ENCODE measurements at regions not wholly inside any gene's neighbourhood (a gene's known extent, or its start where the extent isn't known, plus 50 kb on each side); places are given as distances from the start of the nearest gene placed in this dataset.
"Not testable (repeated sequence)": the region's sequence is repeated elsewhere in the genome, so short reads cannot be mapped to it uniquely, and the experiment has no call there.

GRCh38 chr1:10914056-10914455 is 98.4 kb upstream of the TARDBP start:
- no peak for DNase-seq

DNA sequence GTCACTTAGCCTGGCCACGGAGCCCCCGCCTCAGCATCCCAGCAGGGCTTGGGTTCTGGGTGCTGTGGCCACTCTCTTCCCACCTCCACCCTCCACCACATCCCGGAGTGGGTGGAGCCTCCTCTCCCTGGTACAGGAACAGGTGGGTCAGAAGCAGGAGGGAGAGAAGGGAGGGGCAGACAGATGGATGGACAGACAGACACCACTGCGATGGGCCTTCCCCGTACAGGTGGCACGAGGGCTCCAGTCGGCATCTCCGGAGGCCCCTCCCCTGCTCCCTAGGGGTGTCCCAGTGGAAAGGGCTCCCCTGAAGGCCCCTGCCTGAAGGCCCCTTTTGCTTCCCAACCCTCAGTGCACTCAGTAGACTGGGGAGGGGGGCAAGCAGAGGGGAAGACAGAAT is 96.9 kb upstream of the TARDBP start:
- DNase-seq: no peak

DNA sequence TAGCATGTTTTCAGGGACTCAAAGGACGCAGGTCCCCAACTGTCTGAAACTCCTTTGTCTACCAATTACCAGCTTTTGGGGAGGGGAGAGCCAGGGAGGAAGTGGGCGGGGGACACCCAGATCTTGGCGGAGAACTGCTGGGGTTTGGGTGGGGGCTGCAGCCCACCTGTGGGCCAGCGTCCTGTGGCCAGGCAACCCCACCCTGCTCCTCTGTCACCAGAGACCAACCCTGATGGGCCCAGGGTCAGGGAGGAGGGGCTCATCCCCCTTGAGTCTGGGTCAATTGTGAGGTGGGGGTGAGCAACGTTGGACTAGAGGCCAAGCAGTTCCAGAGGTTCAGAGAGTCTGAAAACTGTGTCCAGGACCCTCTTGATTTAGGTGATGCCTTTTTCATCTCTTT is 96.1 kb upstream of the TARDBP start:
- no peak for DNase-seq

DNA sequence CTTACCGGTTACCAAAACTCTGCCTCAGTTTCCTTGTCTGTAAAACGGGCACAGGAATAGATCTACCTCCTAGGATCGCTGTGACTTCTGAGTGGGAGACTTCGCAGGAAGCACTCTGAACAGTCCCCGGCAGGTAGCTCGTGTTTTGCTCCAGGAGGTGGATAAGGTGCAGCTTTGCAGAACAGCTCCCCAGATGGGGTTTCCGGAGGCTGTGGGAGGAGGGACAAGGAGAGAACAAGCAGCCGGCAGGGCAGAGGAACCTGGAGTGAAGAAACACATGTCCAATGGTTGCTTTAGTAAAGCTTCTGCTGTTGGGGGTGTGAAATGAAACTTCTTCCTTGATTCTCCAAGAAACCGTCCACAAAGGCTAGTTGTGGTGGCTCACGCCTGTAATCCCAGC is 95.5 kb upstream of the TARDBP start:
- DNase-seq: no peak

DNA sequence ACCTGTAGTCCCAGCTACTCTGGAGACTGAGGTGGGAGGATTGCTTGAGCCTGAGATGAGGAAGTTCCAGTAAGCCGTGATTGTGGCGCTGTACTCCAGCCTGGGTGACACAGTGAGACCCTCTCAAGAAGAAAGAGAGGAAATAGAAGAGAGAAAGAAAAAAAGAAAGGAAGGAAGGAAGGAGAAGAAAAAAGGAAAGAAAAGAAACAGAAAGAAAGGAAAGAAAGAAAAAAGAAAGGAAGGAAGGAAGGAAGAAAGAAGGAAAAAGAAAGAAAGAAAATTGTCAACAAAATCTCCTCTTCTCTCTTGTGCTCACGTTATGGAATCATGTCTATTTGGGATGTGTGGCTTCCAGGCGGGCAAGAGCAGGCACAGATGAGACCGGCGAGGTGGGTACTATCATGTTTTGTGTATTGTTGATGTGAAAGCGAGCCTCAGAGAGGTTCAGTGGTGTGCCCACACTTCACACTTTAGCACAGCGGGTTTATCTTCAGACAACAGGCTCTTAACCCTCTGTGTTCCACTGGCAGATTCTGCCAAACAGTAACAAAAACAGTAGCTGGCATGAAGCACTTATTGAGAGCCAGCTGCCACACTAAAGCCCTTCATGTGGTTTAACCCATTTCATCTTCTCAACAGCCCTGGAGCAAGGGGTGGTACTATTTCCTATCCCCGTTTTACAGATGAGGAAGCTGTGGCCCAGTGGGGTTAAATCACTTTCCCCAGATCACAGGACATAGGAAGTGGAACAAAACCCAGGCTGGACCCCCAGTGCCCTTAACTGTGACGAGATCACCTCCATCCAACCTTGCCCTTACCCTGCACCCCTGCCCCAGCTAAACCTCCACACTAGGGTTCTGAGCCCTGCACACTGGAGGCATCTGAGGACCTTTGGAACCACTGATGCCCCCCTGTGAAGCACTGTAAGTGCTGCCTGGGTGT is 94.7 kb upstream of the TARDBP start:
- DNase-seq: no peak

DNA sequence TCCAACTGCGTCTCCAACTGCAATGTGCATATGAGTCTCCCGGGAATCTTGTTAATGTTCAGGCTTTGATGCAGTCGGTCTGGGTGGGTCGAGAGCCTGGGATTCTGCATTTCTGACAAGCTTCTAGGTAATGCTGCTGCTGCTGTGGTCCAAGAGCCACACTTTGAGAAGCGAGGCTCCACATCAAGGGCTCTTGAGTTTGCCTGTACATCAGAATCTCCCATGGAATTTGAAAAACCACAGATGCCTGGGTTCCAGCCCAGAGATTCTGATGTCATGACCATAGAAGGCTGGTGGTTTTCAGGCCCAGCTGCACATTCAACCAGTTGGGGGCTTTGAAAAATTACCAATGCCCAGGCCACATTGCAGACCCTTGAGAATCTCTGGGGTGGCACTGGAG is 93.9 kb upstream of the TARDBP start:
- no peak for DNase-seq

DNA sequence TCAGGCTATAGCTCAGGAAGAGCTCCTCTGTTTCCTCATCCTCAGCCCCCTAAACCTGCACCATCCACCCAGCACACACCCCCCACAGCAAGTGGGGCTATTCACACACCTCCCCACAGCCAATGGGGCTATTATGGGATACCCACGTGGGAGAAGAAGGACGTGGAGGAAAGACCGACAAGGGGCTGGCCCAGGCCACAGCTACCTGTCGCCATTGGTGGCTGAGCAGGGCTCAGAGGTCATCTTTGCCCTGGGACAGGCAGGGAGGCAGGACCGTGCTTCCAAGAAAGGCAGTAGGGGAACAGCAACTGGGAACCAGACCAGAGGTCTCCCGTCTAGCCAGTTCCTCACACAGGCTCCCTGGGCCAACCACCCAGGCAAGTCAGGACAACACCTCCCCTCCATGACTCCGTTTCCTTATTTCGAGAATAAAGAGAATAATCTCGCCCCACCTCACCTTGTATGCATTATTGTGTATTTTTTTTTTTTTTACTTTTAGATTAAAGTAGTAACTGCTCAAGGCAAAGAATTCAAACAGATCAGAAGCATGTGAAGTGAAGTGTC is 92.3 kb upstream of the TARDBP start:
- DNase-seq: no peak

DNA sequence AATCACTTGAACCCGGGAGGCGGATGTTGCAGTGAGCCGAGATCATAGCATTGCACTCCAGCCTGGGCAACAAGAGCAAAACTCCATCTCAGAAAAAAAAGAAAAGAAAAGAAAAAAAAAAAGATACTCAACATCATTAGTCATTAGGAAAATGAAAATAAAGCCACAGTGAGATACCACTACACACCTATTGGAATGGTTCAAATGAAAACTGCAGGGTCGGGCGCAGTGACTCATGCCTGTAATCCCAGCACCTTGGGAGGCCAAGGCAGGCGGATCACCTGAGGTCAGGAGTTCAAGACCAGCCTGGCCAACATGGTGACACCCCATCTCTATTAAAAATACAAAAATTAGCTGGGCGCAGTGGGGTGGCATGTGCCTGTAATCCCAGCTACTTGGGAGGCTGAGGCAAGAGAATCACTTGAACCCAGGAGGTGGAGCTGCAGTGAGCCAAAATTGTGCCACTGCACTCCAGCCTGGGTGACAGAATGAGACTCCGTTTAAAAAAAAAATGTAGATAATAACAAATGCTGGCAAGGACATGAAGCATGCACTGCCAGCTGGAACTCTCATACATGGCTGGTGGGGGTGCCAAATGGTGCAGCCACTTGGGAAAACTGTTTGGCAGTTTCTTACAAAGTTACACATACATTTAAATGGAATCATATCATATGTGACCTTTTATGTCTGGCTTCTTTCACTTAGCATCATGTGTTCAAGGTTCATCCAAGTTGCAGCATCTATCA is 90.0 kb upstream of the TARDBP start:
- DNase-seq: not testable (repeated sequence)

GRCh38 chr1:10924030-10924429 is 88.4 kb upstream of the TARDBP start:
- no peak for DNase-seq

DNA sequence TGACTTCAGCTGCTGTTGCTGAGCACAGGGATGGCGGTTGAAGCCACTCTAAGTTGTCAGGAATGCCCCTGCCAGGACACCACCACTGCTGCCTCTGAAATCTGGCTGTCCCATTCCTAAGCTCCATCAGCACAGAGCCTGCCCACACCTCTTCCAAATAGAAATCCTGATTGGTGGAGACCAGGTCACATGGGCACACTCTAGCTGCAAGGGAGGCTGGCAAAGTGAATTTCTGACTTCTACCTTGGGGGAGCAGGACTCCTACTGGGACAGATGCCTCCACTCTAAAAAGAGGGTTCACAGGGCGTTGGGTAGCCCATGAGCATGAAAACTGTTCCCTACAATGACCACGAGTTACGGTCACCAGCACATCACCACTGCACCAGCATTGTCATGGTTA is 83.8 kb upstream of the TARDBP start:
- no peak for DNase-seq

- no peak for DNase-seq
These were observed 80.4 kb upstream of the TARDBP start for GRCh38 chr1:10932088-10932487.

DNA sequence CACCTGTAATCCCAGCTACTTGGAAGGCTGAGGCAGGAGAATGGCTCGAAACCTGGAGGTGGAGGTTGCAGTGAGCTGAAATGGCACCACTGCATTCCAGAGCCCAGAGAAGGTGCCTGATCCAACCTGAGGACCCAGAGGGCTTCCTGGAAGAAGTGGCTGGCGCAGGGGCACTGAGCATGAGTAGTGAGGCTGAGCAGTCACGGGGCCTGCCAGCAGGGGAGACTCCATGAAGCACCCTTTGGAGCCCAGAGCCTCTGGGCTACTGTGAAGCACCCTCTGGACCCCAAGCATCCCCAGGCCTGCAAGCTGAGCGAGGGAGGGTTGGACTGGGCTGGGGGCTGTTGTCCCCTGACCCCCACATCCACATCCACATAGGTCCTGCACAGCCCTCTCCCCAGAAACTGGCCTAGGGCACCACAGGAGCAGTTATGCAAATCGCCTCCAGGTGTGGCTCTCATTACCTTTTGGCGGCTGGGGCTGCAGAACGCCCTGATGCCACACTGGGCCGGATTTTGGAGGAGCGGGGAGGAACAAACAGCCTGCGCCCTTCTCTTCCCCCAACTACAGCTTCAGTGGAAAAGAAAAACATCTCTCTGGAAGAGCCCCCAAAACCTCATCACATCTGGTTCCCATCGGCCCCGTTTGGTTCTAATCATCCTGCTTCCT is 78.2 kb upstream of the TARDBP start:
- DNase-seq: no peak

GRCh38 chr1:10935246-10935645 is 77.2 kb upstream of the TARDBP start:
- DNase-seq: no peak

- no peak for DNase-seq
These were observed 76.7 kb upstream of the TARDBP start for GRCh38 chr1:10935724-10936123.

- no peak for DNase-seq
These were observed 75.2 kb upstream of the TARDBP start for GRCh38 chr1:10936998-10937901.

- DNase-seq: no peak
These were observed 73.6 kb upstream of the TARDBP start for GRCh38 chr1:10938741-10939417.

DNA sequence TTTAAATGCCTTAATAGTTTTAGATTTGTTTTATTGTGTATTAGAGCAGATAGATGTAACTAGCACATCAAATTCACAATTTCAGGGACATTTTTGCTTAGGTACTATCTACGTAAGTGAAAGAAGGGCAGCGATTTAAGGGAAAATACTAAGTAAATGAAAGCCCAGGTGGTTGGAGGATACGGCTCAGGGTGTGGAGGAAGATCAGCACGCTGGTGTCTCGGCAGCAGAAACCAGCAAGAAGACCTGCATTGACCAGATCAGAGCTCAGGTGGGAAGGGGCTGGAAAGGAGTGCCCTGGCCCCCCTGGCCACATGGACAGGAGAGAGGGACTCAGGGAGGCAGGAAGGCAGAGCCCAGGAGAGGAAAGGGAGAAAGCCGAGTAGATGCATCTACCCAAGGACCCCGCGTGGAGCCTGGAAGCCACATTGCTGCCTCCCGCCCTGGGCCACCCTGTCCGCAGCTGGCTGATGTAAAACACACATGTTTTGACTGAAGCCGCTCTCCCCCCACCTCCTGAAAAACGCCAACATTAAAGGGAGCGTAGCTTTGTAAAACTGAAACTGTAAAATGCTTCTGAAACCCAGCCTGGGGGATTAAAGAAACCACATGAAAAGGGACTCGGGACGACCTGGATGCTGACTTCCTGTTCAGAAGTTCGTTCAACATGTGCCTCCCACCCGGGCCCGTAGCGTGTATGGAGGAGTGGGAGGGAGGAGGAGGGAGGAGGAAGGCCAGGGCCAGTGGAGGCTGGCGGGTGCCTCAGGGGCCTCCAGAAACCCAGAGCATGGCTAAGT is 72.6 kb upstream of the TARDBP start:
- DNase-seq: no peak

DNA sequence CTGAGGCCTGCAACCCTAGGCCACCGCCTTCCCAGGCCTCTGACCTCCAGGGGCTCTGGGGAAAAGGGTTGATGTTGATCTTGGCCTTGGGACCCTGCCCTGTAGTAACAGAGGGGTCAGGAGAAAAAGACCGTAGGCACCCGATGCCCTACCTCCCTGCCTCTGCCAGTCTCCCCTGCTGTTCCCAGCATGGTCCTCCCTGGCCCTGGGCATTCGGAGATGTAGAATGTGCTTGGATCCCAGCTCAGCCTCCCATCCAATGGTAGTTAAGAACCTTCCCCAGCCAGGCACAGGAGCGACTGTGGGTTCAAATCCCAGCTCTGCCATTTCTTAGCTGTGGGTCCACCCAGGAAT is 72.0 kb upstream of the TARDBP start:
- DNase-seq: no peak

DNA sequence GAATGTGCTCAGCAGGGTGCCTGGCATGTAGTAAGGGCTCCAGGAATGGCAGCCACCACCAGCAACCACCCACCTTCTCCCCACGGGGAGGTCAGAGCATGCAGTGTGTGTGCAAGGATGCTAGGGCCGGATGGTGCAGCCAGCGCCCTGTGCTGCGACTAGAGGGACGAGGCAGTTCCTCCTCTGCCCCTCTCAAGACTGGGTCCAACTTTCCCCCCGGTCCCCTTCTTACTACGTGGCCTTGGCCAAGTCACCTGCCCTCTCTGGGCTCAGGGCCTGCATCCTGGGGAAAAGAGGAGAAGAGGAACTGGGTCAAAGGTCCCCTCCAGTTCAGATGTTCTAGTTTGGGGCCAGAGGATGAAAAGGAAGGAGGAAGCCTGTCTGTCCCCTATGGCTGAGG is 71.6 kb upstream of the TARDBP start:
- no peak for DNase-seq

- DNase-seq: peak; percentile 82
These were observed 70.4 kb upstream of the TARDBP start for GRCh38 chr1:10941891-10942541.

Measured in 8988T (cell line).